ENCODE measurements at regions not wholly inside any gene's neighbourhood (a gene's known extent, or its start where the extent isn't known, plus 50 kb on each side); places are given as distances from the start of the nearest gene placed in this dataset.

DNA sequence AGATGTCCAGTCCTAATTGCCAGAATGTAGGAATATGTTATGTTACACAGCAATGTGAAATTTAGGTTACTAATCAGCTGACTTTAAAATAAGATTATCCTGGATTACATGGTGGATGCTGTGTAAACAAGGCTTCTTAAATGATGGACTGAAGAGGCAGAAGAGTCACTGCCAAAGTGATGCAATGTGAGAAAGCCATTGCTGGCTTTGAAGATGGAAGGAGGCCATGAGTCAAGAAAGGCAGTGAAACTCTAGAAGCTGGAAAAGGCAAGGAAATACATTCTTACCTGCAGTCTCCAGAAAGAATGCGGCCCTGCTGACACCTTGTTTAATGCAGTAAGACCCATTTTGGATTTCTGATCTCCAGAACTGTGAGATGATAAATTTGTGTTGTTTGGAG, 179.1 kb upstream of the ZPLD1 start:
- DNase-seq, result no peak

DNA sequence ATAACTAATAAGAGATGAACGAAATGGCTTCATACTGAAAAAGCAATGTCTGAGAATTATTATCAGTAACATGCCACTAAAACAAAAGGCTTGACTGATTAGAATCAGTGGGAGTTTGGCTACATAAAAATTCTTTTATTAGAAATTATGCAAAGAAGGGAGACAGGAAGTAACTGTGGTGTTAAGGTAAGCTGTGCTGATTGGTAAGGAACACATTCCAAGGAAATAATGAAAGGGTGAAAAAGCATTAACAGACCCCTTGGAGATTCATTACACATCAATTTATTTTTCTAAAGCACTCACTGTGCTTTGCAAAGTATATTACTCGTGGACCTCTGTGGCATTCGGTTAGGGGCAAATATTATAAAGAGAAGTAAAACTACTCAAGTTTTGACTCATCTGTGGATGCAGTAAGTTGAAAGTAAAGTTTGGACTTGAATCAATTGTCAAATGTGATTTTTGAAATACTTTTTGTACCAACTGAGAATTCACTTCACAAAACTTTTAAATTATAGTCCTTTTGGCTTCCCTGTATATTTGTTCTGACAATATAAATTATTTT, 176.1 kb upstream of the ZPLD1 start:
- no peak for DNase-seq

DNA sequence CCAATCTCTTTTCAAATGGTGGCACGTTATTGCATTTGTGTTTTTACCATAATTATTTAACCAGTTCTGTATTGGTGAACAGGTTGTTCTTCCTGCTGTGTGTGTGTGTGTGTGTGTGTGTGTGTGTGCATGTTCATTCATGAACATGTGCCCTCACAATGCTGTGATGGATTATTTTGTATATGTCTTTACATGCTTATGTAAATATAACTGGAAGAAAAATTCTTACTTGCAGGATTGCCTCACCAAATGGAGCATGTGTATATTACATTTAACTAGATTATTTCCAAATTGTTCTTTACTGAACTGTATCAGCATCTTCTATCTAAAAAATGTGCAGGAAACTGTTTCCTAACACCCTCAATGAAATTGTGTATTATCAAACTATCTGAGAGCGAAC, 175.2 kb upstream of the ZPLD1 start:
- DNase-seq, result no peak

DNA sequence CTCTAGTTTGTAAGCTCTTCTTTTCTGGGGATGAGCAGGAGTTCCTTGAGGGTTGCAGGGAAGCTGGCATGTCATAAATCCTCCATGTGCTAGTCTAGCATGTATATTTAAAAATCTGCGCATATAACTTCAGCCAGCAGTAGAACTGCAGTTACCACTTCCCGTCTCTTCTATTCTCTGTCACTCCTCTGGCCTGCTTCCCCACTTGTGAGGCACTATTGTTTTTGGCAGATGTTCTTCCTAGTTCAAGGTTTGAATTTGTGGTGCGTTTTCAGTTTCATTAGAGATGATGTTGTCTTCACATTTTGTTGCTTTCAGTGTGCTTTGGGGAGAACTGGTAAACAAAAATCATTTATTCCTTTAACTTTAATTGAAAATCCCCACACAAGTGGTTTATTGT, 169.1 kb upstream of the ZPLD1 start:
- no peak for DNase-seq

DNA sequence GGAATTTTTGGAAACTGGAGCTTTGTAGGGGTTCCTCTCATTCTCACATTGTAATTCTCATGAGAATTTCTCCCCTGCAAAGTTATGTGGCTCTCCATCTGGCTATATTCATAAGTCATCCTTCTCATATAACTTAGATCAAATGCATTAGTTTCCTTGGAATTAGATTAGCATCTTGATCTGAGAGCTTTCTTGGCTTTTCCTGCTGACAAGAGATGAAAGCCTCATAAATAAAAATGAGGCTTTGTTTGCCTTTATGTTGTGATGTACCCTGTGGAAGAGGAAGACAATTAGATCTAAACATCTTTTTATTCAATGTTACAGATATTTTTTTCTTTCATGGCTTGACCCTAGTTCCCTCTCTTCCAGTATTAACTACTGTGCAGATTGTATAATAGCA, 165.4 kb upstream of the ZPLD1 start:
- no peak for DNase-seq

DNA sequence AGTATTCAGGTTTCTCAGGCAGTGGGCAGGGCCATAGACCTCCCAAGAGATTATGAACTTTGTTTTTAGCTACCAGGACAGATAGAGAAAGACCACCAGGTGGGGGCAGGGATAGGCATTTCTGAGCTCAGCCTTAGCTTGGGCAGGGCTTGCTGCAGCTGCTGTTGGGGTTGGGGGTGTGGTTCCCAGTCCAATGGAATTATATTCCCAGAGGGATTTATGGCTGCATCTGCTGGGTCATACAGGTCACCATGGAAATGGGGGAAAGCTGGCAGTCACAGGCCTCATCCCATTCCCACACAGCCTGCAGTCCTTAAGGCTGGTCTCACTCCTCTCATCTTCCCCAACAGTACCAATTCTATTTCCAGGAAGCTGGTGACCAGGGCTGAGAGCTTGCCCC, 144.6 kb upstream of the ZPLD1 start:
- DNase-seq, result no peak

DNA sequence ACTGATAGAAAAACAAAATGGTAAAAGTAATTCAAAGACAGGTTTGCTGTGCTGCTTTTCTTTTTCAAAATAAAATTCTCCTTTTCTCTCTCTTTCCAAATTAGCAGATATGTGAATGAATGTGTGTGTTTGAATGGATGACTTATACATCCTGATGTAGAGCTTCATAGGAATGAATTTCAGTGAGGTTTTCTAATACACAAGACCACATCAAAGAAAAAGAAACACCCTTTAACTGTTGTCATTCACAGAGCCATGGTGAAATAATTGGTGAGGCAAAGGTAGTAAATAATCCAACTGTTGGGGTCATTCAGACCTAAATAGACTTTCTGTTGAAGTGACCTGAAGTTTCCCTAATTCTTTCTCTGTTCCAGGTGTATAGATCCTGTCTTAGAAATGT, 139.1 kb upstream of the ZPLD1 start:
- DNase-seq, result no peak

DNA sequence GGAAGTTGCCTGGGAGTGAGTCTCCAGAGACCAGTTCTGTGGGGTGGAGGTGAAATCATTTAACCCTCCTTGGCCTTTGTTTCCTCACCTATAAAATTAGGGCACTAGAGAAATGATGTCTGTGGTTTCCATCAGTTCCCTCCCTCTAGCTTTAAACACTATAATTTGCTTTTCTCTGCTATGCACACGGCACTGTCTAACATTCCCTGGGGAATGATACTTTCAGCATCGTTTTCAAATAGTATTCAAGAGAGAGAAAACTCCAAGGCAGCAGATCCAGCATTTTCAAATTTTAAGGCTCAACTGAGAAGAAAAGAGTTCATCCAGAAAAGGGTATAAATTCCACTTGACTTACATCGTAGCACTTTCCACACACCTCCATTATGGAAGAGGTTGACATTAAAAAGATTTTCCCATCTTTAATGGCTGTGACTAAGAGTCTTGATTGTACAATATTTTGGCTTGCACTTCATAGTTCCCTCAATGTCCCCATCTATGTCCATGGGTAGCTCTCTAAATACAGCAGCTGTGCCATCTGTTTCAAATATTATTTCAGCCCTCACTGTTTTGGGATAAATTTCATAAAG, 137.7 kb upstream of the ZPLD1 start:
- no peak for DNase-seq

DNA sequence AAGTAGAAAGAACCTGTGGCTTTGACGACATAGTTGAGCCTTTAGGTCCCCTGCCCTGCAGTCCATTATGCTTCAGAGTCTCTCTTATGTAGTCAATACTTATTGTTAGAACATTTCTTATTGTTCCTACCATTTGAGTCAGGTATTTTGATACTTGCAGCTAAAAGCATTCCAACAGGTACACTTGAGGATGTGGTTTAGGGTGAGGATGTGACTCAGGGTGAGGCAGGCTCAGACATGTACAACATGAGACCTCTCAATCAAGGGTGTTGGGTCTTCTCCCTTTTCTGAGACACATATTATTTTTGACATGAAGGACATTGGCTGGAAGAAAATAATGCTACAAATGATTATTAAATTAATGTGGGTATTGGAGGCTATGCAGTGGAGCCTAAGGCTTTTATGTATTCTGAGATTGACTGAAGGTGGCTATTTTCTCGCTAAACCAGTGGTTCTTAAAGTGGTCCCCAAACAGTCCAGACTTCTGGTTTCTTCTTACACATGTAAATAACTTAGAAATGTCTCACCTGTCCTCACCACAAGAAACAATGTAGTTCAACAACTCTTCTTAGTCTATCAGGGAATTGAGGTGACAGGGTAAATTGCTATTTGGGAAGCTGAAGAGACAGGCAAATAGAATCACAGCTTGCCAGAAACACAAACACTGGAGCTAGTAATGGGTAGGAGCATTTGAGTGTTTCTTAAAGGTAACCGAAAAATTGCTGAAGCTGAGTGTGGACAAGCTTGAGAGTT, 135.5 kb upstream of the ZPLD1 start:
- no peak for DNase-seq

DNA sequence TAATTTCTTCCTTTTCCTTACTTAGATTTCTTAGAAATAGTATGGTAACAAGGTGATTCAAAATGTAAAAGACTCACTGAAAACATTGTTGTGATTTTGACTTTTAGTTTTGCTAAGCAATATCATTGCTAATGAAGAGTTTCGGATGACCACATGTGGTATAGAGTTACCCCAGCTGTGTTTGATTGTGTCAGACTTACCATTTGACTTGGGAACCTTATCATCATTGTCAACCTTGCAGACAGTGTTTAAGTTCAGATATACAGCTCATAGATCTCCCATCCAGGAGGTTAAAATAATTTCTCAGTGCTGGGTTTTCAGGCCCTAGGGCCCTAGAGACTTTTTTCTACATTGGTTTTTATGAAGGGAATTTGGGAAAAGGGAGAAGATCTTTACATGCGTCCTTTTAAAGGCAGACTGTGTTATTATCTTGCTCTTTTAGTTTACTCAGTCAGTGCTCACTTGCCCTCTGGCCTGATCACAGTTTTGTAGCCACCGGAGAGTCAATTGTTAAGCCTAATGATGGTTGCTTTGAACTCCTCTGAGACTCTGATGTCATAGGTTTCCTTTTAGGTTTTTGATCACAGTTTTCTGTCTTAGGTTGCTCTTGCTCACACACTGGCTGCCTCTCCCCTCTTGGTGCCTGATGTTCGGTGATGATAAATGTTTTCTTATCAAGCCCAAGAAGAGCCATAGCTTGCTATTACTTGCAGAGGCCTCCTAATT, 133.5 kb upstream of the ZPLD1 start:
- no peak for DNase-seq

DNA sequence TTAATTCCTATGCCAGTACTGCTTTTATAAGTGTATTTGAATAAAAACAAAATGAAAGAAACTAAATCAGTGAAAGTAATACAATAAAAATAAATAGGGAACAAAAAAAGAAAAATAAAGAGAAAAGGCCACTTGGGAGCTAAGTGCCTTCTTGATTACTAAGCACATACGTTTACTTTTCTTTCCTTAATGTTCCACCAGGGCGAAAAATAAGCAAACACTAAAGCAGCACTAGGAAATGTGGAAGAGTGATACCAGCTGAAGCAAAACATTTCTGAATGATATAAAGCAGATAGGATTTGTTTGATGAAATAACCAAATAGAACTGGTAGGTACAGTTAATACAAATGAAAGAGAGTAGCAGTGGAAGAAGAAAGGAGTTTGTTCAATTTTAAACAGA, 132.8 kb upstream of the ZPLD1 start:
- DNase-seq, result no peak

DNA sequence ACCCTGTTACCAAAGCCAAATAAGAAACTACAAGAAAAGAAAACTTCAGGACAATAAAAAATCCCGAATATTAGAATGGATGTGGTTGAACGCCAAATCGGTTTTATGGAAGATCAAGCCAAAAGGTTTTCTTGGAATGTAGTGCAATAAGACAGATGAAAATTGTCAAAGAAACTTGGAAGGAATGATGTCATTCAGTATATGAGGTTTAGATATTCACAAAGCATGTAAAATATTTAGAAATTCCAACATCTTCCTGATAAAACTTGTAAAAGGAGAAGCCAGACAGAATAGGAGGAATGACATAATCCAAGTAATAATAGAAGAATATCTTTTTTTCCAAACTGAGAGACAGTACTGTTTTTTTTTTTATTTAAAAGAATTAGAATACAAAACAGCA, 130.3 kb upstream of the ZPLD1 start:
- no peak for DNase-seq

DNA sequence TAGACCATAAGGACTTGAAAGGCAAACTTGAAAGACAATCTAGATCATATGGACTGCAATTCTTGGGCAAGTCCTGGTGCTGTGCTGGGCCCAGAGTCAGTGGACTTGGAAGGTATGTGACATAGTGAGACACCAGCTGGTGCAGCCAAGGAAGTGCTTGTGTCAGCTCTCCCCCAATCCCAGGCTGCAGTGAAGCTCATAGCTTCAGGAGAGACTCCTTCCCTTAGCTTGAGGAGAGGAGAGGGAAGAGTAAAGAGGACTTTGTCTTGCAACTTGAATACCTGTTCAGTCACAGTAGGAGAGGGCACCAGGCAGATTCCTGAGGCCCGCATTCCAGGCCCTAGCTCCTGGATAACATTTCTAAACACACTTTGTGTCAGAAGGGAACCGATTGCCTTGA, 127.4 kb upstream of the ZPLD1 start:
- no peak for DNase-seq

DNA sequence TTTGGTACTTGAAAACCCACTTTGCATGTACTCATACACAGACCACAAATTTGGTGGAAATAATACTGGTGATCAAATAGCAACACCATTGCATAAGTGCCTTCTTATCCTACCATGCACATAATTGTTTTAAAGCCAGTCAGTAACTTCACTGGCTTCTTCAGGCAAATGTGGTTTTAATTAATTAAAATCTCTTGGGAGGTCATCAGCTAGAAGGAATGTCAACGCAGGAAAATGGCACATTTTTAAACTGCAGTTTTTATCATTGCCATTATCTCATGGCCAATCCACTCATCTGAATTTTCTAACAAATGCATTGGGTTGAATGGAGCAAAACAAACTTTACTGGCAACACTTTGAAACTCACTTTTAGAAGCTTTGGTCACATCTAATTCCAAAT, 105.7 kb upstream of the ZPLD1 start:
- DNase-seq, result no peak

DNA sequence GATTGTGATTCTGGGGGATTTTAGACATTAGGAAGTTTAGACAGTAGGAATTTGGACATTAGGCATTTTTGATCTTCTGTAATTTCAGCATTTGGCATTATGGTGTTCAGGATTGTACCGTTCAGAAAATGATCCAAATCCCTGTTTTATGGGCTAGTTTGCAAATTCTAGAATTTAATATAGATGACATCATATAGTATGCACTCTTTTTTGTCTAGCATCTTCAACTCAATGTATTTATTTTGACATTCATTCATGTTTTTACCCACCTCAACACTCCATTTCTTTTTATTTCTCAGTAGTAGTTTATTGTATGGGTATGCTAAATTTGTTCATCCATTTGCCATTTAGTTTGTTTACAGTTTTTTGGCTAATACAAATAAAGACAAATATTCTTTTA, 105.3 kb upstream of the ZPLD1 start:
- DNase-seq, result no peak

DNA sequence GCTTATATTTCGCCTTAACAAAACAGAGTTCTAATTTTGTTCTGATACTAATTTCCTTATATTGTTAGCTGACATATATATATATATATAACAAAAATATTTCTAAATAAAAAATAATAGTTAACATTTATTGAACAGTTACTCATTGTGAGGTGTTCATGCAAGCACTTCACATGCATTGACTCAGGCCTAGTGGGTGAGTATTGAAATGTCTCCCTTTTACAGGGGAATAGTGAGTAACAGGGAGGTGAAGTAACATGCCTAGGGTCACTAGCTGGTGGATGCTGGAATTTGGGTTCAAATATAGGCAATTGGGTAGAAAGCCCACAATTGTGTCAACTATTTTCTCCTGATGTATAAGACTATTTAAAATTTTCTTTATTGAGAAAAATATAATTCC, 102.6 kb upstream of the ZPLD1 start:
- DNase-seq, result no peak

DNA sequence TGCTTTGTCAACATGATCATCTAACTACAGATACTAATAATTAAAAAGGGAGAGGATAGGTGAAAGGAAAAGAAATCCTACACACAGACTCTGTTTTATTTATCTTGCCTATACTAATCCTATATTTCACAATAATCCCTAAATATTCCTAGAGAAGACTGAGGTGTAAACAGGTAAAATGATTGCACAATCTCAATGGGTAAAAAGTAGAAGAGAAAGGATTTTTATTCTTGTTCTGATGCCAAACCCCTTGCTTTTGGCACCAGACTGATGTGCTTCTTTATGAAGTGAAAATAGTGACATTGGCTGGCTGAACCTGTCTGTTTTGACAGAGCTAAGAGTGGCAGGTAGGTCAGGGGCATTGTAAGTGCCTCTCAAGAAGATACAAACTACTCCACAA, 101.9 kb upstream of the ZPLD1 start:
- no peak for DNase-seq

DNA sequence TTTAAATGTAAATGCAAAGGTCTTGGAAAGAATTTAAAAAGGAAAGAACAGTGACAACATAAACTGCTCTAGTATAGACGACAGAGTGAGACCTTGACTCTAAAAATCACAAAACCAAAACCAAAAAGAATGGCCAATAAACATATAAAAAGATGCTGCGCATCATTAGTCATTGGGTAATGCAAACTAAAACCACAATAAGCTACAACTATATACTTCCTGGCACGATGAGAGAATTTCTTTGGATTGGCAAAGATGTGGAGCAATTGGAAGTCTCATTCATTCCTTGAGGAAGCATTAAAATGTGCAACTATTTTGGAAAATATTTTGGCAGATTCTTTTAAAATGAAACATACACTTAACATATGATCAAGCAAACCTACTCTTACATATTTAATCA, 98.7 kb upstream of the ZPLD1 start:
- DNase-seq, result no peak

DNA sequence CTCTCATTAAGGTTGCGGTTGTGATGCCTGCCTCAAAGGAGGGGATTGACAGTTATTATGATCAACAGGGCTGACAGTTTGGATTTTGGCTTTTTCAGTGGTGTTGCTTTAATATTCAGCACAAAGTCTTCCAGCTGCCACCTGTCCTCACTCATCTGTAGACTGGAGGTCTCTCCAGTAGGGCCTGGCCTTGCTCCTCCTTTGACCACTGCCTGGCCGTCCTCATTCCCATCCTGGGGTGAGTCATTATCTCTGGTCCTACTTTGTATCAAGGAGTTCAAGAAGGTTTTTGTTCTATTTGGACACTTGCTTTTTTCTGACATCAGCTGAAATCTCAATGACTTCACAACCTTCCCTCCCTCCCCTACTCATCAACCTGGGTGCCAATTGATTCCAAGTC, 95.1 kb upstream of the ZPLD1 start:
- DNase-seq, result no peak

DNA sequence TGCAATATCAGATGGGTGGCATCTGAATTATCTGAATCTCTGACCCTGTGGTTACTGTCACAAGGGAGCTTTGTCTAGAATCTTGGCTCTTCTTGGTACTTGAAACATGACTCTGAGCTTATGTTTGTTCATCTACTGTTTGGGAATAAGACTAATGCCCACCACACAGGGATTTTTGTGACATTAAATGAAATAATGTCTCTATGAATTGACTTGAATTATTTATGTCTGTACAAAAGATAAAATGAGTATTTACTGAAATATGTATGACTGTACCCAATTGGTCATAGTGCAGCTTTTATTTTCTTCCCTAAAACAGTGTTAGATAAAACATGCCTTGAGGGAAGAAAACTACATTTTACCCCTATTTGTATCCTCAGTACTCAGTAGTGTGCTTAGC, 87.9 kb upstream of the ZPLD1 start:
- DNase-seq, result no peak

DNA sequence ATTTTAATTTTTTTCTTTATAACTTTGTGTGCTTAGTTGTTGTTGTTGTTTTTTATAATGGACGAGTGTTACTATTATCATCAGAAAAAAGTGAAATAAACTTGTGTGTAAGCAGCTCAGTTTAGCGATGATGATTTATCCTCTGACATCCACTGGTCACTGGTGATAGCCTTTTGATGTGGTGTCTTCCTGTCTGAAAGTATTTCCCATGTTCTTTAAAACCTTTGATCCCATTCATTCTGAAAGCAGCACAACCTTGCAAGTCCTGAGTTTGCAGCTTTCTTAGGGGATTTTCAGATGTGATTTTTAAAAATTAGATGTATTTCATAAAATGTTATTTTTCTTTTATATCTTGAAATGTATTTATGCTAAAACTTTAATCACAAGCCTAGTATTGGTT, 85.9 kb upstream of the ZPLD1 start:
- no peak for DNase-seq

DNA sequence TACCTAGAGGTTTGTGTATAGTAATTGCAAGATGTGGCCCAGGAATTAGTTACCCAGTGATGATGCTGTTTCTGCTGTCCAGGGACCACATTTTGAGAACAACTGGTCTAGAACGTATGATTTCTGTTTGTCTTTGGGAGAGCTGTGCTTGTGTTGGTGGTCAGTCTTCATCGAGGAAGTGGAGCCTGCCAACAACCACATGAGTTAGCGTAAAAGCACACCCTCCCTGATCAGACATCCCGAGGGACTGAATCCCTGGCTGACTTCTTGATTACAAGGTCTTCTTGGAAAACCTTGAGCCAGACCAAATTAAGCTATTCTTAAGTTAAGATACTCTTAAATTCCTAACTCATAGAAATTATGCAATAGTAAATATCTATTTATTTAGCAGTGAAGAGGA, 81.7 kb upstream of the ZPLD1 start:
- no peak for DNase-seq

DNA sequence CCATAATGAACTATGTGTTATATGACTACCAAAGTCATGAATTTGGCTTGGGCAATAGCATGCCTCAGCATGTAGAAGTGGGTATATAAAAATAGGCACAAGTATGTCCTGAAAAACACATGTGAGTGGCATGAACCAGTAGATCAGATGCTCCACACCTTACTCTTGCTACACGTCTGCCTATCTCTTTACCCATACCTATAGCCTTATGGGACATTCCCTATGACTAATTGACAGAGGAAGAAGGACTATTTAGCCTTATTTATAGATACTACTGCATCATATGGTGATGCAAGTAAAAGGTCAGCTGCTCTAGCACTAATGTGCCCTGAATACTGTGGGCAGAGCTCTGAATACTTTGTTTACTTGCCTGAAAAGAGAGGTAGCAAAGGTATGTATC, 81.0 kb upstream of the ZPLD1 start:
- DNase-seq, result no peak

DNA sequence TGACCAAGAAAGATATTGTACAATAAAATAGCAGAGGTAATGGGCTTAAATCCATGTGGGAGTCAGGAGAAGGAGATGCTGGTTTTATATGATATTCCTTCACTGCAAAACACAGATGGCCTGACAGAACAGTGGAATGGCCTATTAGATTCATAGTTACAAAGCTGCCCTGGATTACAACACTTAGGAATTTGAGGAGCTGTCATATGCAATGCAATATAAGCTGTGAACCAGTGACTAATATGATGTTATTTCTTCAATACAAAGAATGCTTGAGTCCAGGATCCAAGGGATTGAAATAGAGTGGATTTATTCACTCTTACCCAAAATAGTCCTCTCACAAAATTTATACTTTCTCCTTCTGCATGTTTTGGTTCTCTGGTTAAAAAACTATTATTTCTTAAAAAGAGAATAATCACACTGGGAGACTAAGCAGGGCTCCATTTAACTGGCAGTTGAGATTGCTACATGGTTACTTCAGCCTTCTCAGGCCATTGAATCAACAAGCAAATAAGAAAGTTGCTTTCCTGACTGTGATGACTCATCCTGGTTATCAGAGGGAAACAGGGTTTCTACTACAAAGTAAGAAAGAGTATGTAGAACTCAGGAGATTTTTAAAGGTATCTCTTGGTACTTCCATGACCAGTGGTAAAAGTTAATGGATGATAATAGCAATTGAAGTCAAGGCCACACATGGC, 79.8 kb upstream of the ZPLD1 start:
- no peak for DNase-seq
